Caco-2 (cell line): ENCODE measurements at regions not wholly inside any gene's neighbourhood (a gene's known extent, or its start where the extent isn't known, plus 50 kb on each side); places are given as distances from the start of the nearest gene placed in this dataset.
"Not testable (repeated sequence)": the region's sequence is repeated elsewhere in the genome, so short reads cannot be mapped to it uniquely, and the experiment has no call there.

Experiments
- BruUV-seq: library from RNA; stranded (reverse); fragments of 400-500 nt; replicated peaks from 2 replicates; lab custom pipeline; 2021; lab: Mats Ljungman, UMichigan
- CTCF ChIA-PET: fragments of 300-600 bp; sonication (Branson Sonifier 250); formaldehyde crosslinking; loops from one replicate; lab custom pipeline; 2022; ENCODE audit warnings: antibody characterized with exemption; lab: Charles Lee
- POLR2A ChIA-PET: fragments of 300-600 bp; sonication (Branson Sonifier 250); formaldehyde crosslinking; loops from one replicate; lab custom pipeline; 2022; ENCODE audit warnings: antibody characterized with exemption; lab: Charles Lee
- DNase-seq, 2 experiments: peaks; one replicate each; pipeline versions ENCODE4 v3.0.0 to v3.0.0-alpha.2; 2020 to 2022
- H3K27me3 ChIP-seq: replicated peaks from 2 replicates; pipeline ENCODE4 v1.6.0; 2011; ENCODE audit warnings: low read length; ENCODE audit not compliant: control insufficient read depth, insufficient read depth
- H3K36me3 ChIP-seq: 2 replicates; pipeline ENCODE4 v1.5.1; 2011; ENCODE audit warnings: low read length; ENCODE audit not compliant: control insufficient read depth, insufficient read depth
- H3K4me1 ChIP-seq: fragments of 250-450 bp; sonication (Bioruptor Pico); 2 replicates; pipeline ENCODE4 v1.5.1; 2020; ENCODE audit warnings: mild to moderate bottlenecking
- H3K4me3 ChIP-seq: 2 replicates; pipeline ENCODE4 v1.5.1; 2011; ENCODE audit warnings: low read depth, mild to moderate bottlenecking, control low read depth, low read length
- H3K9me3 ChIP-seq: fragments of 250-450 bp; sonication (Bioruptor Pico); 2 replicates; pipeline ENCODE4 v1.5.1; 2020; ENCODE audit warnings: mild to moderate bottlenecking, moderate library complexity
- H3K27ac Mint-ChIP-seq: one replicate; pipeline ENCODE4 v1.8.0; 2022; ENCODE audit warnings: mixed read lengths; ENCODE audit not compliant: unreplicated experiment
- H3K27me3 Mint-ChIP-seq: one replicate; pipeline ENCODE4 v1.8.0; 2022; ENCODE audit warnings: mixed read lengths; ENCODE audit not compliant: insufficient read depth, unreplicated experiment
- H3K36me3 Mint-ChIP-seq: one replicate; pipeline ENCODE4 v1.8.0; 2022; ENCODE audit warnings: mild to moderate bottlenecking, mixed read lengths; ENCODE audit not compliant: insufficient read depth, unreplicated experiment
- H3K4me1 Mint-ChIP-seq: one replicate; pipeline ENCODE4 v1.8.0; 2022; ENCODE audit warnings: low read depth, mixed read lengths; ENCODE audit not compliant: unreplicated experiment
- H3K4me3 Mint-ChIP-seq: one replicate; pipeline ENCODE4 v1.8.0; 2022; ENCODE audit warnings: mild to moderate bottlenecking, moderate library complexity, mixed read lengths; ENCODE audit not compliant: unreplicated experiment
- H3K9me3 Mint-ChIP-seq: one replicate; pipeline ENCODE4 v1.8.0; 2022; ENCODE audit warnings: mixed read lengths; ENCODE audit not compliant: unreplicated experiment
- CTCF ChIP-seq, 2 experiments: fragments of 200-600 bp in 1 of 2; IDR thresholded peaks; 1 replicate in 1 of 2; 2 replicates in 1 of 2; pipeline versions ENCODE4 v1.5.1 to v1.8.0; 2011 to 2022; ENCODE audit warnings: antibody characterized with exemption in 1 of 2, control low read depth in 1 of 2, inconsistent platforms in 1 of 2, low read depth in 1 of 2, low read length in 1 of 2, mild to moderate bottlenecking in 1 of 2, moderate library complexity in 1 of 2; ENCODE audit not compliant: insufficient read depth in 1 of 2, severe bottlenecking in 1 of 2, unreplicated experiment in 1 of 2
- intact Hi-C: fragments of 100-400 bp; cut with micrococcal nuclease; formaldehyde crosslinking; loops from one replicate; pipeline ENCODE4 v1.10.0; 2022; ENCODE audit not compliant: unreplicated experiment

- Mint-ChIP-seq H3K36me3 (no peaks in the 10 kb centered on the region), H3K27ac (no peak overlapping the region), H3K9me3 (no peaks in the 10 kb centered on the region), H3K4me3 (no peak overlapping the region), H3K27me3 (no peaks in the 10 kb centered on the region), H3K4me1 (no peaks in the 10 kb centered on the region)
- H3K9me3 ChIP-seq, result no peaks in the 10 kb centered on the region
- H3K4me3 ChIP-seq, result no peak overlapping the region
- CTCF ChIA-PET, result no interaction called here
- no peak for DNase-seq
- no peaks in the 10 kb centered on the region for H3K27me3 ChIP-seq
- POLR2A ChIA-PET, result no interaction called here
- no peak for TF ChIP-seq CTCF (IDR thresholded peaks at IDR 0.05; ENCODE audit: insufficient read depth in 1 of 2, low read depth in 1 of 2, low read length in 1 of 2, severe bottlenecking in 1 of 2, unreplicated experiment in 1 of 2)
- H3K4me1 ChIP-seq, result no peaks in the 10 kb centered on the region
- no peaks in the 10 kb centered on the region for H3K36me3 ChIP-seq
- intact Hi-C loops, result no loop called here
- BruUV-seq, result no TSS peak
These were observed 66.4 kb upstream of the TMC1 start for GRCh38 chr9:72454871-72455491.

GRCh38 chr9:72453797-72454196, 67.6 kb upstream of the TMC1 start:
- H3K9me3 ChIP-seq, result no peaks in the 10 kb centered on the region
- TF ChIP-seq CTCF (IDR thresholded peaks at IDR 0.05; ENCODE audit: insufficient read depth in 1 of 2, low read depth in 1 of 2, low read length in 1 of 2, severe bottlenecking in 1 of 2, unreplicated experiment in 1 of 2), result no peak
- no peak overlapping the region for H3K27ac Mint-ChIP-seq
- H3K27me3 ChIP-seq, result no peaks in the 10 kb centered on the region
- DNase-seq, result no peak
- intact Hi-C loops, result no loop called here
- H3K36me3 Mint-ChIP-seq, result no peaks in the 10 kb centered on the region
- no peaks in the 10 kb centered on the region for H3K9me3 Mint-ChIP-seq
- BruUV-seq, result no TSS peak
- POLR2A ChIA-PET, result no interaction called here
- CTCF ChIA-PET, result no interaction called here
- H3K4me1 ChIP-seq, result no peaks in the 10 kb centered on the region
- no peaks in the 10 kb centered on the region for H3K36me3 ChIP-seq
- H3K27me3 Mint-ChIP-seq, result no peaks in the 10 kb centered on the region
- H3K4me1 Mint-ChIP-seq, result no peaks in the 10 kb centered on the region
- no peak overlapping the region for H3K4me3 Mint-ChIP-seq
- no peak overlapping the region for H3K4me3 ChIP-seq

GRCh38 chr9:72446241-72446640, 75.2 kb upstream of the TMC1 start:
- BruUV-seq, H3K9me3 ChIP-seq, CTCF ChIA-PET, H3K4me3 ChIP-seq, H3K36me3 Mint-ChIP-seq, H3K9me3 Mint-ChIP-seq, H3K36me3 ChIP-seq, H3K4me3 Mint-ChIP-seq, intact Hi-C loops, H3K4me1 ChIP-seq, H3K27me3 Mint-ChIP-seq, H3K27me3 ChIP-seq, POLR2A ChIA-PET, H3K27ac Mint-ChIP-seq, DNase-seq, H3K4me1 Mint-ChIP-seq: not testable (repeated sequence)
